GM23338 (cell line): ENCODE measurements at regions not wholly inside any gene's neighbourhood (a gene's known extent, or its start where the extent isn't known, plus 50 kb on each side); places are given as distances from the start of the nearest gene placed in this dataset.

Experiments used
- ATAC-seq: fragments of 200-7000 bp; cut with Tn5 transposase; 3 replicates; pipeline ENCODE4 v1.9.1; 2020
- DNase-seq: peaks from one replicate; pipeline ENCODE4 v3.0.0-alpha.2; 2015; ENCODE audit warnings: low spot score
- H2AFZ ChIP-seq: fragments of 200-600 bp; sonication (generic); 2 replicates; pipeline ENCODE4 v1.8.0; 2016; ENCODE audit warnings: antibody characterized with exemption, mild to moderate bottlenecking, moderate library complexity
- H3F3A ChIP-seq: fragments of 200-600 bp; sonication (generic); replicated peaks from 2 replicates; pipeline ENCODE4 v1.8.0; 2017; ENCODE audit warnings: antibody characterized with exemption, mixed run types, low read depth
- H3K27ac ChIP-seq: fragments of 200-600 bp; sonication (generic); 2 replicates; pipeline ENCODE4 v1.6.1; 2016; ENCODE audit warnings: low read depth
- H3K27me3 ChIP-seq: fragments of 200-600 bp; sonication (generic); 2 replicates; pipeline ENCODE4 v1.8.0; 2016; ENCODE audit warnings: mild to moderate bottlenecking, mixed run types, moderate library complexity; ENCODE audit not compliant: insufficient read depth
- H3K36me3 ChIP-seq: fragments of 200-600 bp; sonication (generic); 2 replicates; pipeline ENCODE4 v1.8.0; 2016; ENCODE audit warnings: mild to moderate bottlenecking; ENCODE audit not compliant: insufficient read depth
- H3K4me1 ChIP-seq: fragments of 200-600 bp; sonication (generic); 2 replicates; pipeline ENCODE4 v1.8.0; 2016; ENCODE audit warnings: mild to moderate bottlenecking, moderate library complexity; ENCODE audit not compliant: insufficient read depth
- H3K4me2 ChIP-seq: fragments of 200-600 bp; sonication (generic); 2 replicates; pipeline ENCODE4 v1.7.1; 2017; ENCODE audit warnings: mixed run types
- H3K4me3 ChIP-seq: fragments of 200-600 bp; sonication (generic); 2 replicates; pipeline ENCODE4 v1.6.1; 2016; ENCODE audit warnings: mixed run types
- H3K79me2 ChIP-seq: fragments of 200-600 bp; sonication (generic); replicated peaks from 2 replicates; pipeline ENCODE4 v1.8.0; 2017; ENCODE audit warnings: mild to moderate bottlenecking; ENCODE audit not compliant: insufficient read depth
- H3K9me2 ChIP-seq: fragments of 200-600 bp; sonication (generic); 2 replicates; pipeline ENCODE4 v1.8.0; 2017; ENCODE audit not compliant: insufficient read depth
- H4K20me1 ChIP-seq: fragments of 200-600 bp; sonication (generic); replicated peaks from 2 replicates; pipeline ENCODE4 v1.8.0; 2017; ENCODE audit warnings: mild to moderate bottlenecking; ENCODE audit not compliant: insufficient read depth
- H3K27ac Mint-ChIP-seq: 2 replicates; pipeline ENCODE4 v1.8.0; 2020; ENCODE audit warnings: inconsistent platforms, mild to moderate bottlenecking, moderate library complexity, mixed read lengths
- H3K27me3 Mint-ChIP-seq: 3 replicates; pipeline ENCODE4 v1.8.0; 2022; ENCODE audit warnings: low read depth, mild to moderate bottlenecking, moderate library complexity, mixed read lengths, inconsistent platforms; ENCODE audit not compliant: insufficient read depth, poor library complexity
- H3K36me3 Mint-ChIP-seq: 3 replicates; pipeline ENCODE4 v1.8.0; 2021; ENCODE audit warnings: low read depth, mild to moderate bottlenecking, inconsistent platforms, moderate library complexity, mixed read lengths
- H3K4me1 Mint-ChIP-seq: 3 replicates; pipeline ENCODE4 v1.8.0; 2020; ENCODE audit warnings: mild to moderate bottlenecking, inconsistent platforms, mixed read lengths
- H3K4me3 Mint-ChIP-seq: 3 replicates; pipeline ENCODE4 v1.8.0; 2021; ENCODE audit warnings: moderate library complexity, mild to moderate bottlenecking, inconsistent platforms, mixed read lengths
- H3K9me3 Mint-ChIP-seq: 3 replicates; pipeline ENCODE4 v1.8.0; 2020; ENCODE audit warnings: moderate library complexity, mild to moderate bottlenecking, inconsistent platforms, mixed read lengths
- CREB1 ChIP-seq: fragments of 250-450 bp; sonication (Bioruptor Pico); IDR thresholded peaks from 2 replicates; pipeline ENCODE4 v1.5.0; 2020; ENCODE audit warnings: low read depth, mild to moderate bottlenecking, moderate library complexity
- EZH2 ChIP-seq: fragments of 200-600 bp; sonication (generic); IDR thresholded peaks from one replicate; pipeline ENCODE4 v1.8.0; 2017; ENCODE audit warnings: antibody characterized with exemption, mild to moderate bottlenecking, low read depth; ENCODE audit not compliant: unreplicated experiment
- EZH2phosphoT487 ChIP-seq: fragments of 200-600 bp; sonication (generic); IDR thresholded peaks from one replicate; pipeline ENCODE4 v1.8.1; 2018; ENCODE audit warnings: antibody characterized with exemption; ENCODE audit not compliant: unreplicated experiment
- JUNB ChIP-seq: IDR thresholded peaks from one replicate; pipeline ENCODE4 v1.6.1; 2016; ENCODE audit warnings: antibody characterized with exemption; ENCODE audit not compliant: unreplicated experiment
- NANOG ChIP-seq: IDR thresholded peaks from 2 replicates; pipeline ENCODE4 v1.6.1; 2016; ENCODE audit warnings: antibody characterized with exemption, borderline replicate concordance
- POLR2AphosphoS5 ChIP-seq: IDR thresholded peaks from 2 replicates; pipeline ENCODE4 v1.6.1; 2016; ENCODE audit warnings: antibody characterized with exemption, low read depth
- ZNF331 ChIP-seq: fragments of 250-450 bp; sonication (Bioruptor Pico); IDR thresholded peaks from 2 replicates; pipeline ENCODE4 v1.5.0; 2020; ENCODE audit warnings: low read depth, mild to moderate bottlenecking, moderate library complexity
- TF ChIP-seq, protein P1 (sequence below): fragments of 250-450 bp; sonication (Bioruptor Pico); IDR thresholded peaks from 2 replicates; pipeline ENCODE4 v1.5.0; 2020; ENCODE audit warnings: mild to moderate bottlenecking, moderate library complexity
- TF ChIP-seq, protein P2 (sequence below): IDR thresholded peaks from one replicate; pipeline ENCODE4 v1.6.1; 2018; ENCODE audit warnings: antibody characterized with exemption; ENCODE audit not compliant: unreplicated experiment
- TF ChIP-seq, protein P3 (sequence below): IDR thresholded peaks from 2 replicates; pipeline ENCODE4 v1.6.1; 2016; ENCODE audit warnings: antibody characterized with exemption

DNA sequence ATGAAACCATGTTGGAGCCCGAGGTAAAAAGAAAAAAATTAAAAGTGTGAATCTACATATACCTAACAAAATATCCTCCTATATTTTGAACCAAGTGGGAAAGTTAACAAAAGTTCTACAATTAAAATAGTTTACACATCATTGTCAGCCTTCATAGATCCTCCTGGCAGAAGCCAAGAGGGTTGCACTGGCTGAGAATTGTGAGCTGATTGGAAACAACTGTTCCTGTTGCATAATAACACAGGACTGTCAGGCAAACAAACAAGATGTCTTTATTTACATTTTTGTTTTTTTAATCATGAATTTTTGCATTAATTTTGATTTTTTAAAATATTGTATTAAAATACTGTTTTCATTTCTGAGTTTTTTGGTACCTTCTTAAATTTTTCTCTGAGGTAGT is 215.2 kb upstream of the MME start:
- H3K9me3 Mint-ChIP-seq = no peaks in the 10 kb centered on the region
- H3K27me3 Mint-ChIP-seq = no peaks in the 10 kb centered on the region
- H3K27ac ChIP-seq = no peak overlapping the region
- H3F3A ChIP-seq = no peaks in the 10 kb centered on the region
- H2AFZ ChIP-seq = no peak overlapping the region
- ATAC-seq (no peak), DNase-seq (no peak)
- no peak overlapping the region for H3K4me3 ChIP-seq
- no peaks in the 10 kb centered on the region for H3K4me1 ChIP-seq
- H3K4me1 Mint-ChIP-seq = no peaks in the 10 kb centered on the region
- no peaks in the 10 kb centered on the region for H4K20me1 ChIP-seq
- TF ChIP-seq POLR2AphosphoS5 = no peak
- no peaks in the 10 kb centered on the region for H3K36me3 Mint-ChIP-seq
- no peaks in the 10 kb centered on the region for H3K36me3 ChIP-seq
- no peak overlapping the region for H3K4me2 ChIP-seq
- 0 out of 2 replicates have a peak overlapping the region, but pooled peaks have one; percentile 37 for H3K27ac Mint-ChIP-seq
- H3K27me3 ChIP-seq = no peaks in the 10 kb centered on the region
- H3K79me2 ChIP-seq = no peaks in the 10 kb centered on the region
- no peak overlapping the region for H3K4me3 Mint-ChIP-seq
- H3K9me2 ChIP-seq = no peaks in the 10 kb centered on the region

DNA sequence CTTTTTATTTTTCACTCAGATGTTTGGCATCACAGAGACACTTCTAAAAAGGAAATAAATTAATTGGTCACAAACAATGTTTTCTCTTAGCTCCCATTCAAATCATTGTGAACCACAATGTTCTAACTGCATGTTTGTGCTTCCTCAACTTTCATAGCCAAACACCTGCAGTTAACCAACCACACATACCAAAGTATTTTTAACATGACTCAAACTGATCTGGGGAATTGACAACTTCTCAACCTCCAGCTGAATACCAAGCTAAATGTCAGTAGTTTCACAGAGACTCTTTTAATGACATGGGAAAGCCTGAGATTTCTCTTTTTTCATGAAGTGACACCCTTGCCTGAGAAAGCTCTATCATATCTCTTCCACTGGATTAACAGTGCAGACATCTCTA is 217.9 kb upstream of the MME start:
- no peak overlapping the region for H3K27ac Mint-ChIP-seq
- TF ChIP-seq CREB1 (CRISPR knock-in tag) (no peak), NANOG (no peak), EZH2phosphoT487 (no peak), POLR2AphosphoS5 (no peak), ZNF331 (no peak), JUNB (no peak), EZH2 (no peak)
- TF ChIP-seq, protein P1, sequence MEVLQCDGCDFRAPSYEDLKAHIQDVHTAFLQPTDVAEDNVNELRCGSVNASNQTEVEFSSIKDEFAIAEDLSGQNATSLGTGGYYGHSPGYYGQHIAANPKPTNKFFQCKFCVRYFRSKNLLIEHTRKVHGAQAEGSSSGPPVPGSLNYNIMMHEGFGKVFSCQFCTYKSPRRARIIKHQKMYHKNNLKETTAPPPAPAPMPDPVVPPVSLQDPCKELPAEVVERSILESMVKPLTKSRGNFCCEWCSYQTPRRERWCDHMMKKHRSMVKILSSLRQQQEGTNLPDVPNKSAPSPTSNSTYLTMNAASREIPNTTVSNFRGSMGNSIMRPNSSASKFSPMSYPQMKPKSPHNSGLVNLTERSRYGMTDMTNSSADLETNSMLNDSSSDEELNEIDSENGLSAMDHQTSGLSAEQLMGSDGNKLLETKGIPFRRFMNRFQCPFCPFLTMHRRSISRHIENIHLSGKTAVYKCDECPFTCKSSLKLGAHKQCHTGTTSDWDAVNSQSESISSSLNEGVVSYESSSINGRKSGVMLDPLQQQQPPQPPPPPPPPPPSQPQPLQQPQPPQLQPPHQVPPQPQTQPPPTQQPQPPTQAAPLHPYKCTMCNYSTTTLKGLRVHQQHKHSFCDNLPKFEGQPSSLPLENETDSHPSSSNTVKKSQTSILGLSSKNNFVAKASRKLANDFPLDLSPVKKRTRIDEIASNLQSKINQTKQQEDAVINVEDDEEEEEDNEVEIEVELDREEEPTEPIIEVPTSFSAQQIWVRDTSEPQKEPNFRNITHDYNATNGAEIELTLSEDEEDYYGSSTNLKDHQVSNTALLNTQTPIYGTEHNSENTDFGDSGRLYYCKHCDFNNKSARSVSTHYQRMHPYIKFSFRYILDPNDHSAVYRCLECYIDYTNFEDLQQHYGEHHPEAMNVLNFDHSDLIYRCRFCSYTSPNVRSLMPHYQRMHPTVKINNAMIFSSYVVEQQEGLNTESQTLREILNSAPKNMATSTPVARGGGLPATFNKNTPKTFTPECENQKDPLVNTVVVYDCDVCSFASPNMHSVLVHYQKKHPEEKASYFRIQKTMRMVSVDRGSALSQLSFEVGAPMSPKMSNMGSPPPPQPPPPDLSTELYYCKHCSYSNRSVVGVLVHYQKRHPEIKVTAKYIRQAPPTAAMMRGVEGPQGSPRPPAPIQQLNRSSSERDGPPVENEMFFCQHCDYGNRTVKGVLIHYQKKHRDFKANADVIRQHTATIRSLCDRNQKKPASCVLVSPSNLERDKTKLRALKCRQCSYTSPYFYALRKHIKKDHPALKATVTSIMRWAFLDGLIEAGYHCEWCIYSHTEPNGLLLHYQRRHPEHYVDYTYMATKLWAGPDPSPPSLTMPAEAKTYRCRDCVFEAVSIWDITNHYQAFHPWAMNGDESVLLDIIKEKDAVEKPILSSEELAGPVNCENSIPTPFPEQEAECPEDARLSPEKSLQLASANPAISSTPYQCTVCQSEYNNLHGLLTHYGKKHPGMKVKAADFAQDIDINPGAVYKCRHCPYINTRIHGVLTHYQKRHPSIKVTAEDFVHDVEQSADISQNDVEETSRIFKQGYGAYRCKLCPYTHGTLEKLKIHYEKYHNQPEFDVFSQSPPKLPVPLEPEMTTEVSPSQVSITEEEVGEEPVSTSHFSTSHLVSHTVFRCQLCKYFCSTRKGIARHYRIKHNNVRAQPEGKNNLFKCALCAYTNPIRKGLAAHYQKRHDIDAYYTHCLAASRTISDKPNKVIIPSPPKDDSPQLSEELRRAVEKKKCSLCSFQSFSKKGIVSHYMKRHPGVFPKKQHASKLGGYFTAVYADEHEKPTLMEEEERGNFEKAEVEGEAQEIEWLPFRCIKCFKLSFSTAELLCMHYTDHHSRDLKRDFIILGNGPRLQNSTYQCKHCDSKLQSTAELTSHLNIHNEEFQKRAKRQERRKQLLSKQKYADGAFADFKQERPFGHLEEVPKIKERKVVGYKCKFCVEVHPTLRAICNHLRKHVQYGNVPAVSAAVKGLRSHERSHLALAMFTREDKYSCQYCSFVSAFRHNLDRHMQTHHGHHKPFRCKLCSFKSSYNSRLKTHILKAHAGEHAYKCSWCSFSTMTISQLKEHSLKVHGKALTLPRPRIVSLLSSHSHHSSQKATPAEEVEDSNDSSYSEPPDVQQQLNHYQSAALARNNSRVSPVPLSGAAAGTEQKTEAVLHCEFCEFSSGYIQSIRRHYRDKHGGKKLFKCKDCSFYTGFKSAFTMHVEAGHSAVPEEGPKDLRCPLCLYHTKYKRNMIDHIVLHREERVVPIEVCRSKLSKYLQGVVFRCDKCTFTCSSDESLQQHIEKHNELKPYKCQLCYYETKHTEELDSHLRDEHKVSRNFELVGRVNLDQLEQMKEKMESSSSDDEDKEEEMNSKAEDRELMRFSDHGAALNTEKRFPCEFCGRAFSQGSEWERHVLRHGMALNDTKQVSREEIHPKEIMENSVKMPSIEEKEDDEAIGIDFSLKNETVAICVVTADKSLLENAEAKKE (CRISPR knock-in tag) = no peak
- TF ChIP-seq, protein P2, sequence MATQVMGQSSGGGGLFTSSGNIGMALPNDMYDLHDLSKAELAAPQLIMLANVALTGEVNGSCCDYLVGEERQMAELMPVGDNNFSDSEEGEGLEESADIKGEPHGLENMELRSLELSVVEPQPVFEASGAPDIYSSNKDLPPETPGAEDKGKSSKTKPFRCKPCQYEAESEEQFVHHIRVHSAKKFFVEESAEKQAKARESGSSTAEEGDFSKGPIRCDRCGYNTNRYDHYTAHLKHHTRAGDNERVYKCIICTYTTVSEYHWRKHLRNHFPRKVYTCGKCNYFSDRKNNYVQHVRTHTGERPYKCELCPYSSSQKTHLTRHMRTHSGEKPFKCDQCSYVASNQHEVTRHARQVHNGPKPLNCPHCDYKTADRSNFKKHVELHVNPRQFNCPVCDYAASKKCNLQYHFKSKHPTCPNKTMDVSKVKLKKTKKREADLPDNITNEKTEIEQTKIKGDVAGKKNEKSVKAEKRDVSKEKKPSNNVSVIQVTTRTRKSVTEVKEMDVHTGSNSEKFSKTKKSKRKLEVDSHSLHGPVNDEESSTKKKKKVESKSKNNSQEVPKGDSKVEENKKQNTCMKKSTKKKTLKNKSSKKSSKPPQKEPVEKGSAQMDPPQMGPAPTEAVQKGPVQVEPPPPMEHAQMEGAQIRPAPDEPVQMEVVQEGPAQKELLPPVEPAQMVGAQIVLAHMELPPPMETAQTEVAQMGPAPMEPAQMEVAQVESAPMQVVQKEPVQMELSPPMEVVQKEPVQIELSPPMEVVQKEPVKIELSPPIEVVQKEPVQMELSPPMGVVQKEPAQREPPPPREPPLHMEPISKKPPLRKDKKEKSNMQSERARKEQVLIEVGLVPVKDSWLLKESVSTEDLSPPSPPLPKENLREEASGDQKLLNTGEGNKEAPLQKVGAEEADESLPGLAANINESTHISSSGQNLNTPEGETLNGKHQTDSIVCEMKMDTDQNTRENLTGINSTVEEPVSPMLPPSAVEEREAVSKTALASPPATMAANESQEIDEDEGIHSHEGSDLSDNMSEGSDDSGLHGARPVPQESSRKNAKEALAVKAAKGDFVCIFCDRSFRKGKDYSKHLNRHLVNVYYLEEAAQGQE = no peak
- TF ChIP-seq, protein P3, sequence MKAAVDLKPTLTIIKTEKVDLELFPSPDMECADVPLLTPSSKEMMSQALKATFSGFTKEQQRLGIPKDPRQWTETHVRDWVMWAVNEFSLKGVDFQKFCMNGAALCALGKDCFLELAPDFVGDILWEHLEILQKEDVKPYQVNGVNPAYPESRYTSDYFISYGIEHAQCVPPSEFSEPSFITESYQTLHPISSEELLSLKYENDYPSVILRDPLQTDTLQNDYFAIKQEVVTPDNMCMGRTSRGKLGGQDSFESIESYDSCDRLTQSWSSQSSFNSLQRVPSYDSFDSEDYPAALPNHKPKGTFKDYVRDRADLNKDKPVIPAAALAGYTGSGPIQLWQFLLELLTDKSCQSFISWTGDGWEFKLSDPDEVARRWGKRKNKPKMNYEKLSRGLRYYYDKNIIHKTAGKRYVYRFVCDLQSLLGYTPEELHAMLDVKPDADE = no peak

More for the DNA sequence above, 217.9 kb upstream of the MME start:
- DNase-seq = no peak
- no peaks in the 10 kb centered on the region for H3K27me3 Mint-ChIP-seq
- no peak overlapping the region for H3K4me3 ChIP-seq
- H3K36me3 Mint-ChIP-seq = no peaks in the 10 kb centered on the region
- no peak overlapping the region for H2AFZ ChIP-seq
- ATAC-seq = no peak
- H3K79me2 ChIP-seq = no peaks in the 10 kb centered on the region
- H3F3A ChIP-seq = no peaks in the 10 kb centered on the region
- H3K4me1 ChIP-seq = no peaks in the 10 kb centered on the region
- no peak overlapping the region for H3K4me2 ChIP-seq
- no peaks in the 10 kb centered on the region for H4K20me1 ChIP-seq
- H3K27me3 ChIP-seq = no peaks in the 10 kb centered on the region
- no peaks in the 10 kb centered on the region for H3K36me3 ChIP-seq
- no peak overlapping the region for H3K4me3 Mint-ChIP-seq
- H3K9me2 ChIP-seq = no peaks in the 10 kb centered on the region
- no peaks in the 10 kb centered on the region for H3K4me1 Mint-ChIP-seq
- no peak overlapping the region for H3K27ac ChIP-seq
- H3K9me3 Mint-ChIP-seq = no peaks in the 10 kb centered on the region
